HG03103 (cell line): ENCODE measurements at regions not wholly inside any gene's neighbourhood (a gene's known extent, or its start where the extent isn't known, plus 50 kb on each side); places are given as distances from the start of the nearest gene placed in this dataset.

Source experiments
- ATAC-seq: cut with Tn5 transposase; IDR thresholded peaks from one replicate; pipeline ENCODE4 v1.9.1; 2021; ENCODE audit warnings: low read depth; ENCODE audit not compliant: unreplicated experiment

- no peak for ATAC-seq
Measured at GRCh38 chr10:120982507-120982906, 131.3 kb downstream of the WDR11 start.

- no peak for ATAC-seq
Measured at GRCh38 chr10:120983721-120984120, 132.6 kb downstream of the WDR11 start.

GRCh38 chr10:120984221-120984620 lies 133.1 kb downstream of the WDR11 start:
- ATAC-seq: no peak

- ATAC-seq: peak; percentile 67
Measured at GRCh38 chr10:120987359-120987758, 136.2 kb downstream of the WDR11 start.

GRCh38 chr10:120988751-120989150 lies 137.6 kb downstream of the WDR11 start:
- ATAC-seq: no peak

- ATAC-seq: no peak
Measured at GRCh38 chr10:120989279-120989678, 138.1 kb downstream of the WDR11 start.

- no peak for ATAC-seq
Measured at GRCh38 chr10:120989996-120990598, 138.9 kb downstream of the WDR11 start.

GRCh38 chr10:120990831-120991230 lies 139.7 kb downstream of the WDR11 start:
- no peak for ATAC-seq

GRCh38 chr10:120993089-120993488 lies 141.9 kb downstream of the WDR11 start:
- no peak for ATAC-seq

GRCh38 chr10:120995768-120996167 lies 144.6 kb downstream of the WDR11 start:
- no peak for ATAC-seq

- ATAC-seq: no peak
Measured at GRCh38 chr10:120996456-120997034, 145.4 kb downstream of the WDR11 start.

GRCh38 chr10:120997313-120997712 lies 146.2 kb downstream of the WDR11 start:
- ATAC-seq: no peak

GRCh38 chr10:120997756-120998155 lies 146.6 kb downstream of the WDR11 start:
- ATAC-seq: no peak

GRCh38 chr10:120998251-120998650 lies 147.1 kb downstream of the WDR11 start:
- ATAC-seq: no peak

GRCh38 chr10:120998782-120999285 lies 147.7 kb downstream of the WDR11 start:
- no peak for ATAC-seq

- ATAC-seq: no peak
Measured at GRCh38 chr10:120999868-121000267, 148.7 kb downstream of the WDR11 start.

GRCh38 chr10:121002586-121003205 lies 151.5 kb downstream of the WDR11 start:
- ATAC-seq: no peak

- ATAC-seq: no peak
Measured at GRCh38 chr10:121005948-121006587, 154.9 kb downstream of the WDR11 start.

GRCh38 chr10:121007264-121007663 lies 156.1 kb downstream of the WDR11 start:
- ATAC-seq: no peak

- no peak for ATAC-seq
Measured at GRCh38 chr10:121015916-121016315, 164.8 kb downstream of the WDR11 start.

GRCh38 chr10:121024905-121025584 lies 173.9 kb downstream of the WDR11 start:
- no peak for ATAC-seq
